CD4-positive, alpha-beta T cell treated with Interferon alpha-2 for 1 hour (primary cell): ENCODE measurements at regions not wholly inside any gene's neighbourhood (a gene's known extent, or its start where the extent isn't known, plus 50 kb on each side); places are given as distances from the start of the nearest gene placed in this dataset.

Source experiments
- DNase-seq, 2 donors: peaks; one replicate each; pipeline ENCODE4 v3.0.0-alpha.2; 2020 to 2022

DNA sequence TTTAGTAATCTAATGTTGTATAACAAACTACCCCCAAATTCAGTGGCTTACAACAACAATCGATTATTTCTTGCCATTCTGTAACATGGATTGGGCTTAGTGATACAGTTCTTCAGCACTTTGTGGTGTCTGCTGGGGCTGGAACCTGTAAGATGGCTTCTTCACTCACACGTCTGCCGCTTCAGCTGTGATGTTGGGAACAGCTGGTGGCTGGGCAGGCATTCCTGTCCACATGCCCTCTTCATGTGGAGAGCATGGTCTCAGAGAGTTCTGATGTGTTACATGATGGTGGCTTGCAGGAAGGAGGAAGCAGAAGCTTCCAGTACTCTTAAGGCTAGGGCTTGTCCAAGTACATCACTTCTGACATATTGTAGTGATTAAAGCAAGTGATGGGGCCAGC is 276.9 kb downstream of the PTBP2 start:
- DNase-seq, result no peak

GRCh38 chr1:96999191-96999590 is 277.6 kb downstream of the PTBP2 start:
- no peak for DNase-seq

GRCh38 chr1:97004054-97004453 is 282.5 kb downstream of the PTBP2 start:
- no peak for DNase-seq

- no peak for DNase-seq
Observed at GRCh38 chr1:97004743-97005142, 283.2 kb downstream of the PTBP2 start.

GRCh38 chr1:97006044-97006661 is 284.6 kb downstream of the PTBP2 start:
- no peak for DNase-seq

DNA sequence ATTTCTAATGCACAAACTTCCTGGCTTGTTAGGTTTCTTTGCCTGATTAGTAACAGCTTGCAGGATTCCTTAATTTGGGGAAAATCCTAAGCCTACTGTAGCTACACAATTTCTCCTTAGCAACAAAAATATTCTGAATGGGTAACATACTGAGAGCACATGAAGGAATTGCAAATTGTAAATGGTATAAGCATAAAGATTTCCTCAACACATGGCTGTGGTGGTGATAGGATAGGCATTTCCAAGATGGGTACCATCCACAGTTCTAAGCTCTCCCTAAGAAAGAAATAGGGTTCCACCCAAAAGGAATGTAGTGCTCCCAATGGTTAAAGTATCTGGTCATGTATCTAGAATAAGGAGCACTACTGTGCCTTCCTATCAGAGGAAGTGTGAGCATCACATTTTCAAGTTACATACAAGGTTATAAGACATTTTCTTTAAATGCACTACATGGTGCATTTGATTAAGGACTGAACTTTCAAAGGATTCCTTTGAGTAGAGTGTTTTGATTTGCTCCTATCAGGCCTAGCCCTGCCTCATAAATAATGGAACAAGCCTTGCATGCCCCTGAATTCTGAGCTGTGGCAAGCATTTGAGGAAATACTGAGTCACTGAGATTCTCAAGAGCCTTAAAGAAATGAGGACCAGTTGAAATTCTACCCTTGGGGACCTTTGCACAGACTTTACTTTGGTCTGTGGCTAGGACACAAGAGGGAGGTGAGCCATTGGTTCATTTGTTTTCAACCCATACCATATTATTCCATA is 286.4 kb downstream of the PTBP2 start:
- DNase-seq, result no peak

- DNase-seq, result no peak
Observed at GRCh38 chr1:97010566-97011264, 289.1 kb downstream of the PTBP2 start.

DNA sequence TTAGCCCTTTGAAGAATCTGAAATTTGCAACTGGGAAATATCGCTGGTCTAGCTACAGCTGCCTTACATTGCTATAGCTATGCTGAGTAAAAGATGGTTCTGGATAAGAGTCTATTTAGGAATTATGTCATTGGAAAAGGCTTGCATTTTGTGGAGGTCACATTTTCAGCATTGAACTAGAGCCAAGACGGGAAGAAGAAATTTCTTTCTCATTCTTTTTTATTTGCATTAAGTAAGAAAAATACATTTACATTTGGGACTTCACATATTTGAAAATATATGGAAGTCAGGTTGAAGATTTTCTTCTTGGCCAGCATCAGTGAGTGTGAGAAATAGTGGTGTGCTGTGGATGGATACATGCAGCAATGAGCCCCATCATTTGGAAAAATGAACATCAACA is 291.6 kb downstream of the PTBP2 start:
- no peak for DNase-seq

DNA sequence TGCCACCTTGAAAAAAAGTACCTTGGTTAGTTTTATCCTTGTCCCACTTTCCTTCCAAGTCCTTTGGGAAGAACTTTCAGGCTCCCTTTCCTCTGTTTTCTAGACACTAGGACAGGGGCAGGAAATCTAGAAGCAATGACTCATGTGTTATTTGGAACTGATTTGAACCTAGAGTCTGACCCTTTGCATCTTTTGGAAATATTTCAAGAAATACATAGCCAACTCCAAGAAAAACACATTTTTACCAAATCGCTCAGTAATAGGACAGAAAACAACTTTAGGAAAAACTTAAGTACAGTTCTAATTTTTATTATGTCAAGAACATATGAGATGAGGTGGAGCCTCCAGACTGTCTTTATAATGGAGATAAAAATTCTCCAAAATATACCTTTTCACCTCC is 292.4 kb downstream of the PTBP2 start:
- DNase-seq, result no peak

DNA sequence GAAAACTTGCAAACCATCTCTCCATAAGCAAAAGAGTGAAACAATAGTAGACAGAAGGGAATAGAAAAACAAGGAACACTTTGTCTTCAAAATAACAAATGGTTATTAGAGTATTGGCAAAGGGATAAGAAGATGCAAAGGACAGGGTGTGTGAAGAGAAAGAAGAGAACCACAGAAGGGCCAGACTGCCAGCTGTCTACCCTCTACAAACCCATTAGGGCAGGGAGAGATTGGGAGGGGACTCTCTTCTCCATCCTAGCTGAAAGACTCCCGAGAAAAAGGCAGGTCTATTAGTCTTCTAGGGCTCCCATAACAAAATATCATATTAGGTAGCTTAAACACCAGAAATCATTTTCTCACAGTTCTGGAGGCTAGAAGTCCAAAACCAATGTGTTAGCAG is 292.8 kb downstream of the PTBP2 start:
- no peak for DNase-seq

- no peak for DNase-seq
Observed at GRCh38 chr1:97017895-97018294, 296.3 kb downstream of the PTBP2 start.
